NK-92 treated with Interleukin-12 subunit alpha and Interleukin-12 subunit beta, amount 100 ng/mL, for 24 hours (cell line): ENCODE measurements at regions not wholly inside any gene's neighbourhood (a gene's known extent, or its start where the extent isn't known, plus 50 kb on each side); places are given as distances from the start of the nearest gene placed in this dataset.
"Not testable (repeated sequence)": the region's sequence is repeated elsewhere in the genome, so short reads cannot be mapped to it uniquely, and the experiment has no call there.

ENCODE experiments used
- DNase-seq: peaks from one replicate; lab custom pipeline; 2025; lab: John Stamatoyannopoulos, UW

DNA sequence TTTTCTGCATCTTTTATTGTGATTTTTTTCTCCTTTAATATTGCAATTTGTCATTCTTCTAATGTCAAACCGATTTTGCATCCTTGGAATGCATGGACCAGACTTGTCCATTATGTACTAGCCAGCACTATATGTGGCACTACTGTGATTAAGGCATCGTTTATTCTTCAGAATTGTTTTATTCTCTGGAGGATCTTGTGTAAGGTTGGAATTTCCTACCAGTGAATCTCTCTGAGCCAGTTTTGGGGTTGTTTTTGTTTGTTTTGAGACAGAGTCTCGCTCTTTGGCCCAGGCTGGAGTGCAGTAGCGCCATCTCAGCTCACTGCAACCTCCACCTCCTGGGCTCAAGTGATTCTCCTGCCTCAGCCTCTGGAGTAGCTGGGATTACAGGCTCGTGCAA is 58.5 kb downstream of the IGLL5 start:
- no peak for DNase-seq

DNA sequence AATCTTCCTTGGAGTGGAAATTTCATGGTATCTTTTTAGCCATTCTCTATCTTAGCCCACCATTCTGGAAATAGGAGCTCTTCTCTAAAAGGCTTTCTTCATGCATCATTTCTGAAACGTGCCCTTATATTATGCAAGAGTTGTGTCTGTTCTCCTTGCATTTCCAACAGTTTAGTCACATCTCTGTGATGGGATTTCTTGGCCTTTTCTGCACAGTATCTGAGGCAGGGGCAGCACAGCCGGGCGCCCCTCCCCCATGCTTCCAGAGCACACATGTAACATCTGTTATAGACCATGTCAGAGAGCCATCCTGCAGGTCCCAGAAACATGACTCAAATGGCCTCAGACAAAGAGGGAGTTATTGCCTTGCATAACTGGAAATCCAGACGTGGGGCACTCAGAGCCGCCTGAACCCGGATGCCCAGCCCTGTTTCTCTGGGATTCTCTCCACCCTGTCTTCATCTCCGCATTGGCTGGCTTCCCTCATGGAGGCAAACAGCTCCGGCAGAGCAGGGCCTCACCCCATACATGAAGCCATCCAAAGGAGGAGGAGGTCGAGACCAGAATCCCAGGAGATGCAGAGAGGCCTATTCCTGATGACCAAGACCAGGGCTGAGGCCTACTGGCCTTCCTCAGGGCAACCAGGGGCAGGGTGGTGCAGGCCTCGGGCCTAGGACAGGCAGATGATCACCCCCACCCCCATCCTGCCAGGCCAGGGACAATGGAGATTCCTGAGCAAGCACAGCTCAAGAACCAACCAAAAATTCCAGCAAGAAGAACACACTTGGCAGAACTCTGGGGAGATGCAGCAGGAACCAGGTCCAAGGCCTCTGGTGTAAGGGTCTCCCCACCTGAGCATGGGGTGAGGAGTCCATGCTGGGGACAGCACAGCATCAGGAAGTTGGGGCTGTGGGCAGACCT is 61.3 kb downstream of the IGLL5 start:
- no peak for DNase-seq

DNA sequence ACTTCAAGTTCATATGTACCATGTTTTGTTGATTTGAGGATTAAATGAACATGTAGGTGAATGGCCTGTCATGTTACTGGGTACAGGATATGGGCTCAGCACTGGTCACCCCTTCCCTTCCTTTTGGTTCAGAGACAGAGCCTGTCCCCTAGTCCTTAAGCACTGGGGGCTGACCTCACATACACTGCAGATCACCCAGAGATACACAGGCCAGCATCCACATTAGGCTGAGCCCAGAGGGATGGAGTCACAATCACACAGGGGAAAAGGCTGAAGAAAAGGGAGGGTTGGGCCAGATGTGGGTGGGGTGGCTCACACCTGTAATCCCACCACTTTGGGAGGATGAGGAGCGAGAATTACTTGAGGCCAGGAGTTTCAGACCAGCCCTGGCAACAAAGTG is 62.3 kb downstream of the IGLL5 start:
- DNase-seq, result no peak

DNA sequence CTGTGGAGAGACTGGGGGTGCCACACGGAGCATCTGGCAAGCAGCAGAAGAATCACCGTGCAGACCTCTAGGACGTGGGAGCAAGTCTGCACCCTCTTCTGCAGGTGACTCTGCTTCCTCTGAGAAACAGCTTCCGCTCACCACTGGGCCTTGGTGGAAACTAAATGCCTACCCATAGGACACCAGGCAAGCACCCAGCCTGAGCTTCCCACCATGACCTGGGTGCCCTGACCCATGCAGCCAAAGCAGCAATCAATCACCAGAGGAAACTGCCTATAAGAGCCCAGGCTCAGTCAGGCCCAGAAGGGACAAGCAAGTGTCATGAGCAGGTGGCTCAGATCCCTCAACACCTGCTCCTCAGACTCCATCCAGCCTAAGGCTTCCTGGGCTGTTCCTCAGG is 63.4 kb downstream of the IGLL5 start:
- DNase-seq, result no peak

DNA sequence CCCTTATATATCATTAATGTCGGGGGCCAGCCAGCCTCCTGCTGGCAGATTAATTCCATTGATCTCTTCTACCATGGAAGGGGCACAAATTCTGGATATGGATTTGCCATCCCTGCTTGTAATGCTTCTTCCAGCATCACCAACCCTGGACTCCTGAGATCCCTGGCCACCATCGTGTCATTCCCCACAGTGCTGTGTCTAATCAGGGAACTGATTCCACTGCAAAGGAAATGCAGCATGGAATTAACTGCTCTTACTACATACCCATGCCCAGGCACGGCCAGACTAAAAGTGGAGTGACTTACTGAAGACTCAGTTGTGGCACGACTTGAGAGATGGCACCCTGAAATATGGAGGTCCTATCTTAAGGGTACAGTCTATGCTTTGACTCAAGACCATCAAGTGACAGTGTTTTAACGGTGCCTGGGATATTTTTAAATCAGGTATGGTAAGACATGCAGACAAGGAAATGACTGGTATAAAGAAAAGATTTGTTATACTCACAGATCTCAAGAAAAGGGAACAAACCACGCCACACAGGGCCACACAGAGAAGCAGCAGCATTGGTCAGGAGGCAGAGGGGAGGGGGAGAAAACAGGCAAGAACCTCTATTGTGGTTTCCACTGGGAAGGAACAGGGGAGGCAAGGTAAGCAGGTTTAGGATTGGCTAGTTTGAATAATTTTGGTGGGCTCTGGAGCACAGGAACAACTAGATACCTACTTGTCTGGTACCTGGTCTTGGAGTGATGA is 65.1 kb downstream of the IGLL5 start:
- no peak for DNase-seq

DNA sequence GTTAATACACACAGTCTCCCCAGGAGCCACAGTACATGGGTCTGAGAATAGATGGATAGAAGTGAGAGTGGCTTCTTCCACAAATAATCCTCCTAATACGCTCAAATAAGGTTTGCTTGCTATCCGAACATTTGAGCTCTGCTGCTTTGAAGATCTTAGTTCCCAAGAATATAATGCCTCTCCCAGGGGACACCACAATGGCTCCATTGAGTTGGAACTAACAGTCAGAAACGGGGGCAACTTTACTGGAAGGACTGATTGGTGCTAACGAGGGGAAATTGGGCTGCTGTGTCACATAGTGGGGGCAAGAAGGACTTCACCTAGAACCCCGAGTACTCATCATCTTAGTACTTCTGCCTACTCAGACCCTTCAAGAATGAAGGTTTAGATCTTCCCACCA is 66.2 kb downstream of the IGLL5 start:
- no peak for DNase-seq

DNA sequence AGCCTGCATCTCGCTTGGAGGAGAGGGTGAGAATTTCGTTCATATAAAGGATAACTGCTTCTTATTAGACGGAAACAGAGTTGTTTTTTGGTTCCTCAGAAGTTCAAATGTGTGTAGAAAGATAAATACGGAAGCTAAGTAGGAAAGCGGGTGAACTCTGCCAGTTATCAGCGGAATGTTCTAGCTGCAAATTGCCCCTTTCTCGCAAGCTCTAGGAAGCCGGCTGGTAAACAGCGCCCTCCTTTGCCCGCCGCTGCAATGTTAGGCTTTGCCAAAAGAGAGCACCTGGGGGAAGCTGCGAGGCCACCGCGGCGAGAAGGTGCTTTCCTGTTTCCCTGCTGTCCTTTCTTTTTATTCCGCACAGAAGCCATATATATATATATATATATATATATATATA is 67.0 kb downstream of the IGLL5 start:
- DNase-seq, result no peak

DNA sequence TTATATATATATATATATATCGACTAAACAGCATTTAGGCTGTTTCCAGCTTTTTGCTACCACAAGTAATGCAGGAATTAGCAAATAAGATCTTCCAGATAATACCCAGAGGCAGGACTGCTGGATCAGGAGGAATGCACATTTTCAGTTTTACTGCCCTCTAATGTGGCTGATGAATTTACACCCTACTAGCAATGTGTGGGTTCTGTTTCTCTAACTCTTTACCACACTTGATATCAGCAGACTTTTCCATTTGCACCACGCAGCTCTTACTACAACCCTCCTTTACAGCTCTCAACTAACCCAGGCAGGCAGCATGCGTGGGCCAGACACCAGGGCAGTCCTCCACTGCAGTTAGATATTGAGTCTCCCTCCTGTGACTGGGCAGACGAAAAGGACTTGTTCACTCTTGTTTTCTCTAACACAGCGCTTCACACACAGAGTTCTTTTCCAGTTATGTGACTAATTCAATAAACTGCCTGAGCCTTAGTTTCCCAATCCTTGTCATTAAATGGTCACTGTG is 67.7 kb downstream of the IGLL5 start:
- no peak for DNase-seq

DNA sequence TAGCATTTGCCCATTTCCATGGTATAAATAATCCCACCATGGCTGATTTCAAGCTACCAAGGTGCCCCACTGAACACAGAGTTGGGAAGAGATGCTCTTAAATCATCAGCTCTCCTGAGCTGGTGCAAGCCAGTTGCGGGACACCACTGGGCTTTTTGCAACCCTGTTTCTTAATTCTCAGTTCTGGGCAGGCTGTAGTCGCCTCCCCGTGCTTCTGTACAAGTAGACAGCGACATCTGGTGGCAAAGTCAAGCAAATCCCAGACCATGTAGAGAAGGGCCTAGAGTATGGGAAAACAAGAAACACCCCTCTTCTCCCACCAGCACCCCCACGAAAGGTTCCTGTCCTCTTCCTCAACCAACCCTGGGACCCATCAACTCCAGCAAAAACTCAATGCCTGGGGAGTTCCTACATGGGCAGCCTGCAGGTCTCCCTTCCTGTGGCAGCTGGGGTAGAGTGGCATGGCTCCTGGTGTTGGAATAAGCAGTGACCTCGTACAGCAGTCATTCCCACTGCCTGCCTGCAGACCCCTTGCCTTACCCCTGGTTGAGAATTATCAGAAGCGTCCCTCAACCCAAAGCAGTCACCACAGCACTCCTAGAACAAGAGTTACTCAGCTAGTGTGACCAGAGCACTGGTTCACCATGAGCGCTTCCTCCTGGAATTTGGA is 68.4 kb downstream of the IGLL5 start:
- peak; percentile 32 for DNase-seq

DNA sequence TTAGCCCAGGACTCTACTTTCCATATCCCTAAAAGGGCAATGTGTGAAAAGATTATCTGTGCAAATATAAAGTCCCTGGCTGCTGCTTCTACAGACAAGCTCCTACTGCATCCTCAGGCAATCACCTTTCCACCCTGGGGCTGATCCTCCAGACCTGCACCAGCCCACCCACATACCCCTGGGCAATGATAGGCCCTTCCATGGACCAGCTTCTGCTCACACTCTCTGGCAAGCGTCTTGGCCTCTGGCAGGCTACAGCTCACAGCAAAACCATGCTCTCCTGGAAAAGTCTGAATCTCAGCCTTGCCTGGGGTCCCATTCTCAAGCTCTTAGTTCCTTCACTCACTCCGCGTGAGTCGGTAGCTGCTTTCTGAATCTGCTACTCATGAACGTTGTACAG is 69.5 kb downstream of the IGLL5 start:
- DNase-seq, result no peak

DNA sequence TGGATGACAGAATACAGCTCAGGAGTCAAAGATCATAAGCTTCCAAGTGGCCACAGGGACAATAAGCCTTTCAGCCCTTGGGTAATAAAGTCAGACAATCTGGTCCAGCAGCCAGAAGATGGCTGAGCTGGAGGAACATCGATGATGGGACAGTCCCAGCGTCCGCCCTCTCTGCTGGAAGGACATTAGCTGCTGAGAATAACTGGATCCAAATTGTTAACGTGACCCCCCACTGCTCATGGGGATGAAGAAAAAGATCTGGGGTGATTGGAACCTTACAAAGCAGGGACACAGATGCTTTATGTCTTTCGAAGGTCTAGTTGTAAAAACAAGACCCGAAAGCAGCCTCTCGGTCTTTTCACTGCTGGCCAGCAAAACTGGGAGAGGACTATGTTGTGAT is 71.0 kb downstream of the IGLL5 start:
- DNase-seq, result no peak

DNA sequence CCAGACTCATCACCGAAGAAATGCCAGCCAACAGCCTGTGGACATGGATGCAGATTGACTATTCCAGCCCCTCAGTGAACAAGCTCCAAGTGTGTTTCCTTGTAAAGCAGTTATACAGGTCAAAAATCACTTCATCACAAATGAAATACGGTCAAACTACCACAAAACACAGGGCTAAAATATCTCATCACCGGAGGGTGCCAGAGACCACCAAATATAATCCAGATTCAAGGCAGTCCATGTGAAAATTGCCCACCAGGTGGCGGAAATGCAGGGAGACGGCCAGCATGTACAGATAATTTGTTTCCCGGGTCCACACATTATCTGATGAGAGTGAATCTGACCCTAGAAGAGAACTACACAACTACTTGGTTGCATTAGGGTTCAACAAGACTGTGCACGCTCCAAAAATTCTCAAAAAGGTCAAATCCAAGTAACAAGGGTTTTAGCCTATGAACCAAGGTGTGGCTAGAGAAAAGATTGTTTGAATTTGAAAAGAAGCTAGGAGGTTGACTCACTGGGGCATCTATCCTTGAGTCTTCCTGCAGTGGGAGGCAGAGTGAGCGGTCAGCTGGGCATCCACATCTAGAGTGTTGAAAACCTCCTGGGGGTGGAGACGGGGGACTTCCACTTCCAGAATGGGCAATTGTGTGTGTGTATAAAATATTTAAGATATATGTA is 71.7 kb downstream of the IGLL5 start:
- DNase-seq, result peak; percentile 28

DNA sequence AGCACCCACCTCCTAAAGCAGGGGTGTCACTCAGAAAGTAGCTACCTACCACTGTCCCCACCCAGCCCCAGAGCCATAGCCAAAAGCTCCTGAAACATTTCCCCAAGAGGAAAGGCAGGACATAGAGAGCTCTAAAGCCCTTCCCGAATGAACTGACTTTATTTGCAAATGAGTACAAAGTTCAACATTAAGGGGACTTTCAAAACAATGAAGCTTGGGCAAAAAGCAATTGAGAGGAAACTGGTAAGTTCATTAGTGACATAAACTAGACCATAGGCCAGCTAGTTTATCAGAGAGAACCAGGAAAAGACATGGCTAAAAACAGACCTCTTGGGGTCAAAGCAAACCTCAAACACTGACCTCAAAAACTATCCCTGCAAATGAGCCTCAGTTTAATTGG is 72.7 kb downstream of the IGLL5 start:
- no peak for DNase-seq

DNA sequence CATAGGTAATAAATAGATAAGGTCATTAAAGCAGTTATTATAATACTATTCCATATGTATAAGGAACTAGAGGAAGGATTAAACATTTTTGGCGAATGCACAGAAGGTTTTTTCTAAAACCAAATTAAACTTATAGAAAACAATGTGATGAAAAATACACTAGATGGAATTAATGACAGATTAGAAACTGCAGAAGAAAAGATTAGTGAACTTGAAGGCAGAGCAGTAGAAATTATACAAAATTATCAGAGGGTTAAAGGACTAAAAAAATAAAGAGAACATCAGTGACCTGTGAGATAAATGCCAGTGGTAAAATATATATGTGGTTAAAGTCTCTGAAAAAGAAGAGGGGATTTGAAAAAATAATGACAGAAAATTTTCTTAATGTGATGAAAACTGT is 74.0 kb downstream of the IGLL5 start:
- DNase-seq, result no peak

DNA sequence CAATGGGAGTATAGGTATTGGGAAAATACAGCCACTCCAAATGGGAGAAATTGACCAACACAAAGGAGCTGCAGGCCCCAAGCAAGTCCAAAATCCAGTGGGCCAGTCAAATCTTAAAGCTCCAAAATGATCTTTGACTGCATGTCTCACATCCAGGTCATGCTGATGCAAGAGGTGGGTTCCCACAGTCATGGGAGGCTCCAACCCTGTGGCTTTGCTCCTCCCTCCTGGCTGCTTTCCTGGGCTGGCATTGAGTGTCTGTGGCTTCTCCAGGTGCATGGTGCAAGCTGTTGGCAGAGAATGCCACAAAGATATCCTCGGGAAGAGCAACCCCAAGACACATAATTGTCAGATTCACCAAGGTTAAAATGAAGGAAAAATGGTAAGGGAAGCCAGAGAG is 80.8 kb downstream of the IGLL5 start:
- DNase-seq, result no peak

DNA sequence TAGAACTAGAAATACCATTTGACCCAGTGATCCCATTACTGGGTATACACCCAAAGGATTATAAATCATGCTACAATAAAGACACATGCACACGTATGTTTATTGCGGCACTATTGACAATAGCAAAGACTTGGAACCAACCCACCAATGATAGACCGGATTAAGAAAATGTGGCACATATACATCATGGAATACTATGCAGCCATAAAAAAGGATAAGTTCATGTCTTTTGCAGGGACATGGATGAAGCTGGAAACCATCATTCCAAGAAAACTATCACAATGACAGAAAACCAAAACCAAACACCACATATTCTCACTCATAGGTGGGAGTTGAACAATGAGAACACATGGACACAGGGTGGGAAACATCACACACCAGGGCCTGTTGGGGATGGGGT is 85.0 kb downstream of the IGLL5 start:
- DNase-seq, result not testable (repeated sequence)

DNA sequence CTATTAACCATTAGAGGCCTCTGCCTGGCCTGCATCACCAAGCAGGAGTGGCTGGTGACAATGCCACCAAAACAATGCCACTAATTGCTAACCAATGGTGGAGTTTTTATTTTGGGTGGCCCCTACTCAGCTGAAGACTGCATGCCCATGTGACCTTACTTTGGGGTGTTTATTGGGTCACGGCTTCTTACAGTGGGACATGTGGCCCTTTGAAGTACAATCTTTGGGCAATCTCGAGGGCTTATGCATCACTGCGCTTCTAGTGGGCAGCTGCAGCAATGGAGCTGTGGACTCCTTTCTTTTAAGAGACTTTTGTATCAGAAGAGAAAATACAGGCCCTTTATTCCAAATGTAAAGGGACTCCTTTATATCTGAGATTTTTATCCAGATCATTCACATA is 85.7 kb downstream of the IGLL5 start:
- no peak for DNase-seq

DNA sequence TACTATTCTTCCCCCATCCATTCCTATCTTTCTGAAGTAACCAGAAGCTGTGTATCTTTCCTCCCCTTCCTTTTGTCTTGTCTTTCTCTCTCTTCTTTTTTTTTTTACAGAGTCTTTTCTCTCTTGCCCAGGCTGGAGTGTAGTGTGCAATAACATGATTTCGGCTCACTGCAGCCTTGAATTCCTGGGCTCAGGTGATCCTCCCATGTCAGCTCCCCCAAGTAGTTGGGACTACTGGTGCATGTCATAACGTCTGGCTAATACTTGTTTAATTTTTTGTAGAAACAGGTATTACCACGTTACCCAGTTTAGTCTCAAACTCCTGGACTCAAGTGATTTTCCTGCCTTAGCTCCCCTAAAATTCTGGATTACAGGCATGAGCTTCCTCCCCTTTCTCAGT is 86.5 kb downstream of the IGLL5 start:
- DNase-seq, result no peak

DNA sequence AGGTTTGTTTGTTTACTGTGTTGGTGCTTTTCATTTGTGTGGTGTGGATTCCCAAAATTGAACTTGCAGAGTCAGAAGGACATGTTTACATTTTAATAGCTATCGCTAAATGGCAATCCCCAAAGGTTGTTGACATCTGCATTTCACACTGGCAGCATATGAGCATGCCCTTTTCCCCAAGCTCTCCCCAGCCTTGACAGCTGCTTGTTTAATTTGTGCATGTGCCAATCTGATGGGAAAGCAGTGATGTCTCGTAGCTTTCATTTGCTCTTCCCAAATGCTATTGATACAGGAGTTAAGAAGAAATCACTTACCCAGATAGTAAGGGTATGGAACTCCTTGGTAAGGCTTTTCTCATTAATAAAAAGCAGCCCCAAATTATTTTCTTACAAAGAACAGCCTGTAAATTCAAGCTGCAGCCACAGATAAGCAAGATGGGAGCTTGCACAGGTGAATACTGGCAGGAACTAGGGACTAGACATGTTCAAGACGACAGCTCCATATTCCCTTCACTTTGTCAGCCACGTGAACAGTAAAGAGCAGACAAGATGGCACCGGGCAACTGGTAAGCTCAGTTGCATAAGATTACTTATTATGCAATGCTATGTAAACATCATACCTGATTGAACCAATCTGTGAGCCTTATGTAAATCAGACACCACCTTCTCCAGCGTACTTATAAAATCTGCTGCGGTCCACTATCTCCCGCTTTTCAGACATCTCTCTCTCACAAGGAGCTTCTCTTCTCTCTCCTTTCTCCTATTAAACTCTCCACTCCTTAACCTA is 87.4 kb downstream of the IGLL5 start:
- DNase-seq, result no peak

DNA sequence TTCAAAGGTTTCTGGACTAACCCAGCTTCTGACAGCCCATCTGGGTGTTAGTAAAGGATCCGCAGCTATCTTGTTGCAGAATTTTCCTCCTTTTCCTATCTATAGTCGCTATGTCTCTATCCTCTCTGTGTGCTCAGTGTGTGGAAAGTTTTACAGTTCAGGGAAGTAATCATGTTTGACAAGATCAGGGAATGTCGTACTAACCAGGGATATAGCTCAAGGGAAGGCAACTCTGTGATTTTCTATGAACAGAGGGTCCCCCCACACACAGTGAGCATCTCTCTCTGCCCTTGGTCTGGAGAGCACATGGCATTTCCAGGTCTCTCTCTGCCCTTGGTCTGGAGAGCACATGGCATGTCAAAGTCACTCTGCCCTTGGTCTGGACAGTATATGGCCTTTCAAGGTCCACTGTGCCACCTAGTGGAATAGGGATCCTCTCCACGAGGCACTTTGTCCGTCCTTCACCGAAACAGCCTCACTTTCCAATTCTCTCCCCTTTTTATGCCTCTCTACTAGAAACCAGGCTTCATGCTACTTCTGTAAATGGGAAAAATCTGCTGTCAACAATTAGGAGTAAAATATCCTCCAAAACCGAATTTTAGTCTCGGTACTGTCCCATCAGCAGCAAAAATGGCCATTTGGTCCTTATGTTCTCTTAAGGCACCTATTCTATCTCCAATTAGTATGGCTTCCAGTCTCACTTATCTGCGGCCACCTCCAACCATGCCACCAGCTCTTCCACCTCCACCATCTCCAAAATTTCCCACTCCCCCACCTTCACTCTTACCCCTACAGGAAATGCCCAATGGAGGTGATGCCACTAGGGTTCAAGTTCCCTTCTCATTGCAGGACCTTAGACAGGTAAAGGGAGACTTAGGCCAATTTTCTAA is 88.7 kb downstream of the IGLL5 start:
- no peak for DNase-seq
